K562 (cell line): ENCODE measurements at regions not wholly inside any gene's neighbourhood (a gene's known extent, or its start where the extent isn't known, plus 50 kb on each side); places are given as distances from the start of the nearest gene placed in this dataset.

Experiments
- GABPB1 ChIP-seq: sonication (generic); formaldehyde crosslinking; IDR thresholded peaks from 2 replicates; pipeline ENCODE4 v1.8.0; 2022; ENCODE audit warnings: mild to moderate bottlenecking, missing genetic modification reagents
- ZNF232 ChIP-seq: sonication (generic); formaldehyde crosslinking; IDR thresholded peaks from 2 replicates; pipeline ENCODE4 v1.8.0; 2022; ENCODE audit warnings: mild to moderate bottlenecking, missing genetic modification reagents
- TF ChIP-seq, protein P1 (sequence below), 2 experiments: fragments of 450-650 bp; IDR thresholded peaks; 2 replicates each; pipeline ENCODE4 v1.6.1; 2016; ENCODE audit warnings: mild to moderate bottlenecking in 2 of 2, borderline replicate concordance in 1 of 2, low read depth in 1 of 2, moderate library complexity in 1 of 2
- TF ChIP-seq, protein P2 (sequence below): sonication (generic); formaldehyde crosslinking; IDR thresholded peaks from 2 replicates; pipeline ENCODE4 v1.9.0; 2022; ENCODE audit warnings: mild to moderate bottlenecking, missing genetic modification reagents

DNA sequence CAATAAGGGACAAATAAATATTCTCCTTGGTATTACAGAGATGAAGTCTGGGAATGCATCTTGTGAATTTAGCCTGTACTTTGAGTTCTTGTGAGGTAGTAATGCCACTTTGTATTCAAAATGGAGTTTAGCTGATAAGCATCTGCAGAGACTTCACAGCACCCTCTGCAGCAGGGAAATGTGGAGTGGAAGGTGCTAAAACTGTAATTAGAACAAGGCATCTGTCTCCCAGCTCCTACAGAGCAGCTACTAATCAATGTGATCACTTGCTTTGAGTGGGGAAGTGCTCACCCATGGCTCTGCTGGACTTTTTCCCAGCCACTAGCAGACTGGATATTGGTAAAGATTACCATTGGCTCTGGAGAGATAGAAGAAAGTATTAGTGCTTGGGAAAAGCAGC lies 56.2 kb upstream of the TMEFF2 start:
- TF ChIP-seq ZNF232 (CRISPR knock-in tag), result no peak
- TF ChIP-seq, protein P1, sequence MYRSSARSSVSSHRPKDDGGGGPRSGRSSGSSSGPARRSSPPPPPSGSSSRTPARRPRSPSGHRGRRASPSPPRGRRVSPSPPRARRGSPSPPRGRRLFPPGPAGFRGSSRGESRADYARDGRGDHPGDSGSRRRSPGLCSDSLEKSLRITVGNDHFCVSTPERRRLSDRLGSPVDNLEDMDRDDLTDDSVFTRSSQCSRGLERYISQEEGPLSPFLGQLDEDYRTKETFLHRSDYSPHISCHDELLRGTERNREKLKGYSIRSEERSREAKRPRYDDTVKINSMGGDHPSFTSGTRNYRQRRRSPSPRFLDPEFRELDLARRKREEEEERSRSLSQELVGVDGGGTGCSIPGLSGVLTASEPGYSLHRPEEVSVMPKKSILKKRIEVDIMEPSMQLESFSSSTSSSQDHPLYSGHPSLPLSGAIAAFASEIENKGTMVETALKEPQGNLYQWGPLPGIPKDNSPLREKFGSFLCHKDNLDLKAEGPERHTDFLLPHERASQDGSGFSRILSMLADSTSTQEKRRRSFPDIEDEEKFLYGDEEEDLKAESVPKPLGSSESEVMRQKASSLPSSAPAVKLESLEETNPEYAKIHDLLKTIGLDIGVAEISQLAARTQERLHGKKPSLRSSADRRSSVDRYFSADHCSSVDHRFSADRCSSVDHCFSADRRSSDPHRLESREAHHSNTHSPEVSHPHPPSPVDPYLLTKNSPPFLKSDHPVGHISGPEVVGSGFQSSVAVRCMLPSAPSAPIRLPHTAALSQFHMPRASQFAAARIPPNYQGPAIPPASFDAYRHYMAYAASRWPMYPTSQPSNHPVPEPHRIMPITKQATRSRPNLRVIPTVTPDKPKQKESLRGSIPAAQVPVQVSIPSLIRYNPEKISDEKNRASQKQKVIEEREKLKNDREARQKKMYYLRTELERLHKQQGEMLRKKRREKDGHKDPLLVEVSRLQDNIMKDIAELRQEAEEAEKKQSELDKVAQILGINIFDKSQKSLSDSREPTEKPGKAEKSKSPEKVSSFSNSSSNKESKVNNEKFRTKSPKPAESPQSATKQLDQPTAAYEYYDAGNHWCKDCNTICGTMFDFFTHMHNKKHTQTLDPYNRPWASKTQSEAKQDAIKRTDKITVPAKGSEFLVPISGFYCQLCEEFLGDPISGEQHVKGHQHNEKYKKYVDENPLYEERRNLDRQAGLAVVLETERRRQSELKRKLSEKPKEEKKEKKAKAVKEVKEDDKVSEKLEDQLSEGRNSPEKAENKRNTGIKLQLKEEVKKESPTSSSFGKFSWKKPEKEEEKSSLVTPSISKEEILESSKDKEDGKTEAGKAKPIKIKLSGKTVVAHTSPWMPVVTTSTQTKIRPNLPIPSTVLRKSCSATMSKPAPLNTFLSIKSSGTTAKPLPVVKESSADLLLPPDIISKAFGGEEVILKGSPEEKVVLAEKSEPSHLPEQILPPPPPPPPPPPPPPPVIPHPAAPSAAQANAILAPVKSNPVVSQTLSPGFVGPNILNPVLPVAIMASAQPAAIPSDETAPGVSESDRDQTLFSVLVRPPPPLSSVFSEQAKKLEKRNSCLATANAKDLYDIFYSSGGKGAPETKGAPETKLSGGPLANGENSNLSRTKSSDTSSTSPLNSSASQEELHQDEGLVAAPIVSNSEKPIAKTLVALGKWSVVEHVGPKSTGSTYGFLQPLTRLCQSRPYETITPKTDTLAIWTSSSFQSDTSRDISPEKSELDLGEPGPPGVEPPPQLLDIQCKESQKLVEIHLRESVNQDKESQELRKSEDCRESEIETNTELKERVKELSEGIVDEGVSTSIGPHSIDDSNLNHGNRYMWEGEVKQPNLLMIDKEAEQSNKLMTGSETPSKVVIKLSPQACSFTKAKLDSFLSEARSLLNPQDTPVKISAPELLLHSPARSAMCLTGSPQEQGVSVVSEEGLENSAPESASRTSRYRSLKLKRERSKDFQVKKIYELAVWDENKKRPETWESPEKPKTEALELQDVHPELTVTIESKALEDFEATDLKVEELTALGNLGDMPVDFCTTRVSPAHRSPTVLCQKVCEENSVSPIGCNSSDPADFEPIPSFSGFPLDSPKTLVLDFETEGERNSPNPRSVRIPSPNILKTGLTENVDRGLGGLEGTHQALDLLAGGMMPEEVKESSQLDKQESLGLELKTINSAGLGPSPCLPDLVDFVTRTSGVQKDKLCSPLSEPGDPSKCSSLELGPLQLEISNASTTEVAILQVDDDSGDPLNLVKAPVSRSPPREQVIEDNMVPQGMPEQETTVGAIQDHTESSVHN (IDR thresholded peaks at IDR 0.05; ENCODE audit: borderline replicate concordance in 1 of 2, low read depth in 1 of 2), result no peak
- no peak for TF ChIP-seq GABPB1 (CRISPR knock-in tag)
- TF ChIP-seq, protein P2, sequence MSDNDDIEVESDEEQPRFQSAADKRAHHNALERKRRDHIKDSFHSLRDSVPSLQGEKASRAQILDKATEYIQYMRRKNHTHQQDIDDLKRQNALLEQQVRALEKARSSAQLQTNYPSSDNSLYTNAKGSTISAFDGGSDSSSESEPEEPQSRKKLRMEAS, result no peak
